ENCODE measurements at regions not wholly inside any gene's neighbourhood (a gene's known extent, or its start where the extent isn't known, plus 50 kb on each side); places are given as distances from the start of the nearest gene placed in this dataset.

- TF ChIP-seq CTCF (IDR thresholded peaks at IDR 0.05), result no peak
Measured at GRCh38 chr1:193333166-193333565, 146.8 kb upstream of the B3GALT2 start (continued).

GRCh38 chr1:193326296-193326695, 139.9 kb upstream of the B3GALT2 start:
- Histone ChIP-seq H3K9me3 (peaks cover 17% of the 10 kb centered on the region; the same call in 1 of the 3 replicates), H3K4me3 (no peak overlapping the region), H3K27ac (no peak overlapping the region), H3K4me1 (0 out of 3 replicates have a peak, but pooled peaks cover 5% of the 10 kb centered on the region), H3K4me2 (no peak overlapping the region)
- FAIRE-seq, result no peak
- POLR2A ChIA-PET, result no interaction called here
- 83% methylated on average over 1 of the region's 1 CpG for WGBS (ENCODE audit: missing lambda C conversion rate)
- CTCF ChIA-PET, result no interaction called here
- ATAC-seq, result no peak
- TF ChIP-seq CHD4 (IDR thresholded peaks at IDR 0.05; ENCODE audit: borderline replicate concordance) (no peak), GATA3 (IDR thresholded peaks at IDR 0.05; ENCODE audit: borderline replicate concordance) (no peak), CEBPB (IDR thresholded peaks at IDR 0.05) (no peak), NR3C1 (IDR thresholded peaks at IDR 0.05) (no peak), ZFP36 (IDR thresholded peaks at IDR 0.05; ENCODE audit: borderline replicate concordance, partially characterized antibody) (no peak), REST (IDR thresholded peaks at IDR 0.05) (no peak), RNF2 (IDR thresholded peaks at IDR 0.05; ENCODE audit: borderline replicate concordance, low read depth) (no peak), ATOH8 (CRISPR knock-in tag; IDR thresholded peaks at IDR 0.05; ENCODE audit: low read depth) (no peak), EHF (CRISPR knock-in tag; IDR thresholded peaks at IDR 0.05) (no peak), MAX (IDR thresholded peaks at IDR 0.05) (no peak), ELK1 (IDR thresholded peaks at IDR 0.05; ENCODE audit: low read depth, low read length) (no peak), HEYL (CRISPR knock-in tag; IDR thresholded peaks at IDR 0.05) (no peak), TFCP2L1 (CRISPR knock-in tag; IDR thresholded peaks at IDR 0.05) (no peak), KDM5A (IDR thresholded peaks at IDR 0.05) (no peak), FOXS1 (CRISPR knock-in tag; IDR thresholded peaks at IDR 0.05) (no peak), CBX2 (IDR thresholded peaks at IDR 0.05; ENCODE audit: borderline replicate concordance, low read depth) (no peak), EP300 (IDR thresholded peaks at IDR 0.05) (no peak), EHMT2 (IDR thresholded peaks at IDR 0.05; ENCODE audit: low read depth) (no peak), FOSB (CRISPR knock-in tag; IDR thresholded peaks at IDR 0.05) (no peak)
- no peak for DNase-seq (ENCODE audit: low read depth in 1 of 2, low spot score in 1 of 2)

All from A549 (cell line).